Rectal smooth muscle tissue (tissue), 1 donor: ENCODE measurements at regions not wholly inside any gene's neighbourhood (a gene's known extent, or its start where the extent isn't known, plus 50 kb on each side); places are given as distances from the start of the nearest gene placed in this dataset.

Experiments
- H3K27ac ChIP-seq: one replicate; pipeline ENCODE4 v1.7.0; 2013; ENCODE audit warnings: low read depth, low read length, inconsistent platforms
- H3K27me3 ChIP-seq: one replicate; pipeline ENCODE4 v1.7.0; 2013; ENCODE audit warnings: low read length; ENCODE audit not compliant: control insufficient read depth, insufficient read depth
- H3K36me3 ChIP-seq: one replicate; pipeline ENCODE4 v1.7.0; 2013; ENCODE audit warnings: low read length; ENCODE audit not compliant: control insufficient read depth, insufficient read depth
- H3K4me1 ChIP-seq: one replicate; pipeline ENCODE4 v1.7.0; 2013; ENCODE audit warnings: low read length; ENCODE audit not compliant: control insufficient read depth, insufficient read depth
- H3K4me3 ChIP-seq: one replicate; pipeline ENCODE4 v1.7.0; 2013; ENCODE audit warnings: low read length
- H3K9ac ChIP-seq: one replicate; pipeline ENCODE4 v1.7.0; 2013; ENCODE audit warnings: low read length

- Histone ChIP-seq H3K4me1 (peaks cover 27% of the 10 kb centered on the region), H3K27ac (peak overlapping the region; percentile 24), H3K27me3 (no peaks in the 10 kb centered on the region)
These were observed 109.0 kb downstream of the BANF2 start for GRCh38 chr20:17808782-17809181.

GRCh38 chr20:17808357-17808756 is 108.6 kb downstream of the BANF2 start:
- Histone ChIP-seq H3K36me3 (no peaks in the 10 kb centered on the region), H3K4me1 (peaks cover 27% of the 10 kb centered on the region), H3K27ac (peak overlapping the region; percentile 24)

More at GRCh38 chr20:17808782-17809181, 109.0 kb downstream of the BANF2 start:
- no peak overlapping the region for H3K4me3 ChIP-seq
- no peak overlapping the region for H3K9ac ChIP-seq
- H3K36me3 ChIP-seq: no peaks in the 10 kb centered on the region

GRCh38 chr20:17807651-17808050 is 107.9 kb downstream of the BANF2 start:
- Histone ChIP-seq H3K27ac (no peak overlapping the region), H3K27me3 (no peaks in the 10 kb centered on the region), H3K4me3 (no peak overlapping the region), H3K4me1 (peaks cover 27% of the 10 kb centered on the region), H3K36me3 (no peaks in the 10 kb centered on the region), H3K9ac (no peak overlapping the region)

More at GRCh38 chr20:17808357-17808756, 108.6 kb downstream of the BANF2 start:
- Histone ChIP-seq H3K27me3 (no peaks in the 10 kb centered on the region), H3K9ac (no peak overlapping the region), H3K4me3 (no peak overlapping the region)

- H3K4me1 ChIP-seq: peaks cover 27% of the 10 kb centered on the region
- H3K36me3 ChIP-seq: no peaks in the 10 kb centered on the region
- H3K4me3 ChIP-seq: no peak overlapping the region
- no peaks in the 10 kb centered on the region for H3K27me3 ChIP-seq
- no peak overlapping the region for H3K9ac ChIP-seq
- peak overlapping the region; percentile 62 for H3K27ac ChIP-seq
These were observed 107.1 kb downstream of the BANF2 start for GRCh38 chr20:17806739-17807441.

GRCh38 chr20:17806107-17806506 is 106.3 kb downstream of the BANF2 start:
- no peak overlapping the region for H3K9ac ChIP-seq
- no peaks in the 10 kb centered on the region for H3K36me3 ChIP-seq
- peaks cover 27% of the 10 kb centered on the region for H3K4me1 ChIP-seq
- H3K27ac ChIP-seq: peak overlapping the region; percentile 62
- no peaks in the 10 kb centered on the region for H3K27me3 ChIP-seq
- no peak overlapping the region for H3K4me3 ChIP-seq

- Histone ChIP-seq H3K27ac (no peak overlapping the region), H3K4me1 (peaks cover 13% of the 10 kb centered on the region), H3K4me3 (no peak overlapping the region), H3K9ac (no peak overlapping the region), H3K27me3 (no peaks in the 10 kb centered on the region), H3K36me3 (no peaks in the 10 kb centered on the region)
These were observed 104.0 kb downstream of the BANF2 start for GRCh38 chr20:17803765-17804164.

GRCh38 chr20:17799575-17800227 is 99.9 kb downstream of the BANF2 start:
- H3K27me3 ChIP-seq: no peaks in the 10 kb centered on the region
- no peak overlapping the region for H3K4me3 ChIP-seq
- H3K36me3 ChIP-seq: no peaks in the 10 kb centered on the region
- no peak overlapping the region for H3K9ac ChIP-seq
- no peak overlapping the region for H3K27ac ChIP-seq
- no peaks in the 10 kb centered on the region for H3K4me1 ChIP-seq

GRCh38 chr20:17798601-17799000 is 98.8 kb downstream of the BANF2 start:
- no peaks in the 10 kb centered on the region for H3K27me3 ChIP-seq

GRCh38 chr20:17797579-17797978 is 97.8 kb downstream of the BANF2 start:
- Histone ChIP-seq H3K27ac (no peak overlapping the region), H3K27me3 (no peaks in the 10 kb centered on the region), H3K9ac (no peak overlapping the region), H3K4me1 (no peaks in the 10 kb centered on the region), H3K36me3 (no peaks in the 10 kb centered on the region), H3K4me3 (no peak overlapping the region)

More at GRCh38 chr20:17798601-17799000, 98.8 kb downstream of the BANF2 start:
- Histone ChIP-seq H3K27ac (no peak overlapping the region), H3K4me3 (no peak overlapping the region), H3K36me3 (no peaks in the 10 kb centered on the region), H3K9ac (no peak overlapping the region), H3K4me1 (no peaks in the 10 kb centered on the region)

GRCh38 chr20:17797161-17797560 is 97.4 kb downstream of the BANF2 start:
- Histone ChIP-seq H3K9ac (no peak overlapping the region), H3K27ac (no peak overlapping the region), H3K36me3 (no peaks in the 10 kb centered on the region), H3K4me3 (no peak overlapping the region), H3K27me3 (no peaks in the 10 kb centered on the region), H3K4me1 (no peaks in the 10 kb centered on the region)

GRCh38 chr20:17796091-17796563 is 96.4 kb downstream of the BANF2 start:
- Histone ChIP-seq H3K9ac (no peak overlapping the region), H3K27ac (no peak overlapping the region), H3K4me3 (no peak overlapping the region), H3K36me3 (no peaks in the 10 kb centered on the region), H3K27me3 (no peaks in the 10 kb centered on the region), H3K4me1 (no peaks in the 10 kb centered on the region)

GRCh38 chr20:17795501-17796071 is 95.8 kb downstream of the BANF2 start:
- no peak overlapping the region for H3K9ac ChIP-seq
- H3K36me3 ChIP-seq: no peaks in the 10 kb centered on the region
- H3K27ac ChIP-seq: peak overlapping the region; percentile 44
- H3K4me1 ChIP-seq: no peaks in the 10 kb centered on the region
- no peak overlapping the region for H3K4me3 ChIP-seq
- H3K27me3 ChIP-seq: no peaks in the 10 kb centered on the region
